Inflammatory macrophage treated with lipopolysaccharide for 4 hours (primary cell): ENCODE measurements at regions not wholly inside any gene's neighbourhood (a gene's known extent, or its start where the extent isn't known, plus 50 kb on each side); places are given as distances from the start of the nearest gene placed in this dataset.
A peak's percentile ranks its signal among the peaks of the same experiment; 100 is the strongest.

Source experiments
- DNase-seq: peaks from one replicate; pipeline ENCODE4 v3.0.0-alpha.2; 2020

DNA sequence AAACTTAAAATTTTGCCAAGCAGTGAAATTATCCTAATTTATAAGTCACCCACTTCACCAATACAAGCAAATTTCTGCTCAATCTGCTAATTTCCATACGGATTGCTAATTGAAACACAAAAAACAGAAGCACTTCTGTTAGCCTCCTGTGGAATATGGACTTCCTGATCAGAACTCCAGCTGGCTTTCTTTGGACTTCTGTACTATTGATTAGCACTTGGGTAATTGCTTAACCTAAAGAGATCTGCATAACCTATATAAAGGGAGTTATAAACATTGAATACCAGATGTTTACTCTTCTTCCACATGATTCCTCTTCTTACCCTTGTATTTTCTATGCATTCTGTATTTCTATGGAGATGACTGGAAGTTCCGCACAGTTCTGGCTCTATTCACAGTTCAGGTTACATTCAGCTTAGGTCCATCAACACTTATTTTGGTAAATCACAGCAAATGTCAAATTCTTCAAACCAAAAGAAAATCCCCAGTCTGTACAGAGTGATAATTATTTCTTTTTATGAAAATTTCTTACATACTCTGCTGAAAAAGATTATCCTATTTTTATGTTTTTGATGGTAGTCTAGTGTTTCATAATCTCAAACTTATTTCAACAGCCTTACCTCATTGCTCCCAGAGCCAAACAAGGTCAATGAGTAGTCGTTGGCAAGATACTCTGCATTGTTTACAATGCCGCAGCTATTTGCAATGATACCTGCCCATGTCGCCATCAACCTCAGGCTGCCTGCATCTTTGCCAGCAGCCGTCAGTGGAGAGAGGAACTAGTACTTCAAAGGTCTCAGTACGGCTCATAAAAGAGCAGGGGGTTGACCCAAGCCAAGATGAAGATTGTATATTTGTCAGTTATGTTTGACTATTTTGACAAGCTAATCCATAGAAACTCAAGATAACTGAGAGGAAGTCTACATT is 225.6 kb downstream of the AHR start:
- no peak for DNase-seq

GRCh38 chr7:17524746-17525145 is 226.3 kb downstream of the AHR start:
- no peak for DNase-seq

GRCh38 chr7:17526621-17527020 is 228.2 kb downstream of the AHR start:
- DNase-seq: no peak

DNA sequence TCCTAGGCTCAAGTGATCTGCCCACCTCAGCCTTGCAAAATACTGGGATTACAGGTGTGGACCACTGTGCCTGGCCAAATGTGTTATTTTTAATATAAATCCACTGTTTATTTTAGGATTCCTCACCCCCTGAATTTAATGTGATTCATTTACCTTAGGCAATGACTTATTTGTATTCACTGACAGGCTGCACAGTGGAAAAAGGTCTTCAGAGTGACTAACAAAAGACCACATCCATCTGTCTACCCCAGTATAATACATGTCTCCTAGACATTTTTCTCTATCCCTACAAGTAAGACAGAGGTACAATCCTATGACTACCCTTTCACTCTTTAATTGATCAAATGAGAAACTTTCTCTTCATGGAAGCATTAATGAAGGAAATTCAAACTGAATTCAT is 230.2 kb downstream of the AHR start:
- DNase-seq: no peak

- DNase-seq: no peak
Observed at GRCh38 chr7:17530244-17530643, 231.8 kb downstream of the AHR start.

GRCh38 chr7:17530741-17531421 is 232.4 kb downstream of the AHR start:
- DNase-seq: no peak

- peak; percentile 70 for DNase-seq
Observed at GRCh38 chr7:17532861-17533404, 234.5 kb downstream of the AHR start.

DNA sequence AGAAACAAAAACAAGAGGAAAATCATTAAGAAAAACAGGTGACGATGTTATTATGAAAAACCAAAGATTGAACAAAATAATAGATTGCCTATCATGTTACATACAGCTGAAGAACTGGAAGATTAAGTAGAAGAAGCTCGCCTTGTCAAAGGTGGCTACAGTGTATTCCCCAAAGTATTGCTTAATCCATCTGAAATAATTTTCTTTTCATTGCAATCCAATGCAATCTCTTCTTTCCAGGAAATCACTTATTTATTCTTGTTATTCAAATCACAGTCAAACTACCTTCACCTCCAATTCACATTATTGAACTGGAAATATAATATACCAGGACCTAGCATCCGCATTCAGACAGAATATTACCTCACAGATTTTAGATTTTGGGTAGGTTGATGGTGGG is 235.9 kb downstream of the AHR start:
- DNase-seq: no peak

DNA sequence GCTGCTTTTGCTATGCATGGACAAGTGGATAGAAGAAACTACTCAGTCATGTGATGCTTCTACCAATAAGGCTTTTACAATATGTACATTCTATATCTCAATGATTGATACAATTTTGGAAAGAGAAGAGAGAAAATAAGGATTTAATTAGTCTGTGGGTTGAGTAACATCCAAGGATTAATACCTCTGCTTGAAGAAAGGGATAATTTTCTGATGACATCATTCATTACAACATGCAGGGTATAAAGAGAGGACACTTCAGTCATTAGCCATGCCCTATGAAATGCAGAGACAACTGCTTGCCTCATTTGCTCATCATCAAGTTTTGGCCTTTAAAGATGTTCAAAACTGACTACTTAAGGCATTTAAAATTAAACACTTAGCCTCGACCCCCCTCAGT is 237.3 kb downstream of the AHR start:
- DNase-seq: no peak

- no peak for DNase-seq
Observed at GRCh38 chr7:17544401-17544800, 245.9 kb downstream of the AHR start.

DNA sequence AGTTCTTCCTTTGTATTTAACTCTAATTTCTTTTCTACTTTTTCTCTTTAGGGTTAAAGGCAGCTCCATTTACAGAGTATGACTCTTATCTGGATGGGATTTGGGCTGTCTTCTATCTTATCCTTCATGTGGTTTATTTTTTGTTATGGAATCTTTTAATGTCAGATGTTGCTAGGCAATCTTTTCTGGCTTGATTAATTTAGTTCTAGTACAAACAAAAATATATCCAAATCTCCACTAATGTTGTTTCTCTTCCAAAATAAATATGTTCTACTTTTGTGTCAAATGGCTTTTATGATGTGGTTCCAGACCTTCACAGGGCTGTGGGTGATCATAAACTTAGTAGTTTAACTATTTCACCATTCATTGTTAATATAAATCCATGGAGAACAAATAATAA is 246.9 kb downstream of the AHR start:
- DNase-seq: no peak

- DNase-seq: no peak
Observed at GRCh38 chr7:17546189-17546588, 247.7 kb downstream of the AHR start.

DNA sequence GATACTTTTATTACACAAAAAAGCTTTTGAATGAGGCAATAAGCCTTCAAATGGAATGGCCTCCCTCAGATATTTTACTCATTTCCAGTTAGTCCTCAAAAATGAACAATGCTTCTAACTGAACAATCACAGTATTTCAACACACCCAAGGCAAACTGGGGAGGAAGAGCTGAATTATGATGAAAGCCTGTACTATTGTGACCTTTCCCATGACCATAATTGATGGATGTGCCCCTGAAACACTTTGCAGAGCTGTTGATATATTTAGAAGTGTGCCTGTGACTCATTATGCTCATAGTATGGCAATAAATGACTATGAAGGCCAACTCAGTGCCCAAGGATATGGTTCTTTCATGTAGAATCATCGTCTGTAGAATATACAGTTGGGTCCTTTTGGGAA is 248.1 kb downstream of the AHR start:
- DNase-seq: peak; percentile 90

- DNase-seq: no peak
Observed at GRCh38 chr7:17548014-17548653, 249.7 kb downstream of the AHR start.

- DNase-seq: no peak
Observed at GRCh38 chr7:17549406-17549805, 251.0 kb downstream of the AHR start.

DNA sequence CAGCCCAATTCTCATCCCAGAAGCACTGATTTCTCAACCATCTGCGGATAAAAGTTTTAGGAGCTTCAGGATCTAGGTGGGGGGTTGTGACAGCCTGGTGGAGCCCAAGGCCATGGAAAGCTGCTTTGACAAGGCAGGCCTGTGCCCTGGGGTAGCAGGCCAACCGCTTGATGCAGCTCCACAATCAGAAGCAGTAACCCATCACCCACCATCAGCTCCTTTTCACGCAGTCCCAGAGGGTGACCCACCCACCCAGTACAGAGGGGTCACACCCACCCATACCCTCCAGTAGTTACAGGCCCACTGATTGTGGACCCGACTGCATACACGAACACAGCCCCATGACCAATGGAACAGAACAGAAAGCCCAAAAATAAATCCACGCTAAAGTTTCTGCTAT is 253.9 kb downstream of the AHR start:
- no peak for DNase-seq

GRCh38 chr7:17552952-17553351 is 254.5 kb downstream of the AHR start:
- DNase-seq: no peak

GRCh38 chr7:17554341-17555015 is 256.0 kb downstream of the AHR start:
- DNase-seq: peak; percentile 22

GRCh38 chr7:17556247-17556956 is 257.9 kb downstream of the AHR start:
- DNase-seq: no peak

GRCh38 chr7:17557251-17557671 is 258.8 kb downstream of the AHR start:
- DNase-seq: no peak

DNA sequence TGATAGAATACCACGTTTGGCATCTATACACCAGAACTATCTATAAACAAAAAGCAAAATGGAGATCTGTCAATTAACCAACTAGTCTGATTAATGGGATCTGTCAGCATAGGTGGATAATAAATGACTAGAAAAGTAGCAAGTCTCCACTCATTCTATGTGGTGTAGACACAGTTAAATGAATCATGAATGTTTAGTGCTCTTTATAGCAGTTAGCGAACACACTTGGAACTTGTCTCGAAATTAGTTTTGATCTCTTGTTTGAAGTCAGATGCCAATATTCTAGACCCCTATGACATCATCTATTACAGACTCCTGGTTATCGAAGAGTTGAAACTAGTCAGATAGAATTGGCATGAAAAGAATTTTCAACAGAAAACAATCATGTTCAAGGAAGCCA is 259.7 kb downstream of the AHR start:
- DNase-seq: no peak
